ENCODE measurements at regions not wholly inside any gene's neighbourhood (a gene's known extent, or its start where the extent isn't known, plus 50 kb on each side); places are given as distances from the start of the nearest gene placed in this dataset.

- TF ChIP-seq, protein P1, sequence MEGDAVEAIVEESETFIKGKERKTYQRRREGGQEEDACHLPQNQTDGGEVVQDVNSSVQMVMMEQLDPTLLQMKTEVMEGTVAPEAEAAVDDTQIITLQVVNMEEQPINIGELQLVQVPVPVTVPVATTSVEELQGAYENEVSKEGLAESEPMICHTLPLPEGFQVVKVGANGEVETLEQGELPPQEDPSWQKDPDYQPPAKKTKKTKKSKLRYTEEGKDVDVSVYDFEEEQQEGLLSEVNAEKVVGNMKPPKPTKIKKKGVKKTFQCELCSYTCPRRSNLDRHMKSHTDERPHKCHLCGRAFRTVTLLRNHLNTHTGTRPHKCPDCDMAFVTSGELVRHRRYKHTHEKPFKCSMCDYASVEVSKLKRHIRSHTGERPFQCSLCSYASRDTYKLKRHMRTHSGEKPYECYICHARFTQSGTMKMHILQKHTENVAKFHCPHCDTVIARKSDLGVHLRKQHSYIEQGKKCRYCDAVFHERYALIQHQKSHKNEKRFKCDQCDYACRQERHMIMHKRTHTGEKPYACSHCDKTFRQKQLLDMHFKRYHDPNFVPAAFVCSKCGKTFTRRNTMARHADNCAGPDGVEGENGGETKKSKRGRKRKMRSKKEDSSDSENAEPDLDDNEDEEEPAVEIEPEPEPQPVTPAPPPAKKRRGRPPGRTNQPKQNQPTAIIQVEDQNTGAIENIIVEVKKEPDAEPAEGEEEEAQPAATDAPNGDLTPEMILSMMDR (IDR thresholded peaks at IDR 0.05), result no peak
- TF ChIP-seq POLR2AphosphoS5 (IDR thresholded peaks at IDR 0.05) (no peak), POLR2A (IDR thresholded peaks at IDR 0.05; ENCODE audit: low read depth) (no peak), EP300 (IDR thresholded peaks at IDR 0.05) (no peak)
These were observed 380.6 kb upstream of the RBMS3 start for GRCh38 chr3:28900301-28900700.

Measured in esophagus muscularis mucosa (tissue), 4 donors.